AG20443 (cell line): ENCODE measurements at regions not wholly inside any gene's neighbourhood (a gene's known extent, or its start where the extent isn't known, plus 50 kb on each side); places are given as distances from the start of the nearest gene placed in this dataset.

Experiments used
- DNase-seq: peaks from one replicate; pipeline ENCODE4 v3.0.0; 2012; ENCODE audit warnings: low spot score, mixed read lengths

GRCh38 chr16:51474414-51475091 is 323.5 kb upstream of the SALL1 start:
- DNase-seq: no peak

- DNase-seq: no peak
These were observed 322.0 kb upstream of the SALL1 start for GRCh38 chr16:51473091-51473490.

- DNase-seq: no peak
These were observed 319.4 kb upstream of the SALL1 start for GRCh38 chr16:51470492-51470891.

- peak; percentile 59 for DNase-seq
These were observed 313.9 kb upstream of the SALL1 start for GRCh38 chr16:51464996-51465395.

- no peak for DNase-seq
These were observed 310.2 kb upstream of the SALL1 start for GRCh38 chr16:51461255-51461654.

- no peak for DNase-seq
These were observed 307.5 kb upstream of the SALL1 start for GRCh38 chr16:51458356-51459140.

- no peak for DNase-seq
These were observed 306.7 kb upstream of the SALL1 start for GRCh38 chr16:51457775-51458174.

- no peak for DNase-seq
These were observed 304.3 kb upstream of the SALL1 start for GRCh38 chr16:51455398-51455797.

GRCh38 chr16:51453251-51453650 is 302.2 kb upstream of the SALL1 start:
- DNase-seq: no peak

GRCh38 chr16:51450909-51451308 is 299.8 kb upstream of the SALL1 start:
- DNase-seq: no peak

GRCh38 chr16:51450376-51450775 is 299.3 kb upstream of the SALL1 start:
- no peak for DNase-seq

- DNase-seq: no peak
These were observed 298.4 kb upstream of the SALL1 start for GRCh38 chr16:51449441-51449840.

GRCh38 chr16:51445250-51445649 is 294.2 kb upstream of the SALL1 start:
- DNase-seq: no peak

- DNase-seq: no peak
These were observed 292.9 kb upstream of the SALL1 start for GRCh38 chr16:51443934-51444333.

GRCh38 chr16:51442141-51442870 is 291.2 kb upstream of the SALL1 start:
- DNase-seq: no peak

GRCh38 chr16:51440131-51440889 is 289.2 kb upstream of the SALL1 start:
- peak; percentile 23 for DNase-seq

GRCh38 chr16:51439271-51439670 is 288.2 kb upstream of the SALL1 start:
- no peak for DNase-seq

GRCh38 chr16:51436742-51437141 is 285.7 kb upstream of the SALL1 start:
- DNase-seq: no peak

- no peak for DNase-seq
These were observed 283.6 kb upstream of the SALL1 start for GRCh38 chr16:51434567-51435198.

- DNase-seq: no peak
These were observed 282.5 kb upstream of the SALL1 start for GRCh38 chr16:51433599-51433998.

- DNase-seq: peak; percentile 93
These were observed 280.6 kb upstream of the SALL1 start for GRCh38 chr16:51431517-51432241.
